GM12878 (cell line): ENCODE measurements at regions not wholly inside any gene's neighbourhood (a gene's known extent, or its start where the extent isn't known, plus 50 kb on each side); places are given as distances from the start of the nearest gene placed in this dataset.

Experiments used
- ATAC-seq: fragments of 200-7000 bp; cut with Tn5 transposase; 3 replicates; pipeline ENCODE4 v1.9.1; 2020; ENCODE audit warnings: mild to moderate bottlenecking, moderate library complexity
- BruUV-seq: library from RNA; stranded (reverse); fragments of 400-500 nt; replicated peaks from 2 replicates; lab custom pipeline; 2021; lab: Mats Ljungman, UMichigan
- CTCF ChIA-PET: fragments of 300-600 bp; sonication (Branson Sonifier 250); formaldehyde crosslinking; extraction: SDS; loops from one replicate; lab custom pipeline; 2021; ENCODE audit warnings: inconsistent platforms; lab: Yijun Ruan, JAX
- POLR2A ChIA-PET: fragments of 350-600 bp; formaldehyde crosslinking; extraction: SDS; loops from one replicate; lab custom pipeline; 2021; ENCODE audit warnings: inconsistent platforms; lab: Charles Lee
- RAD21 ChIA-PET: fragments of 300-600 bp; sonication (Branson Sonifier 250); formaldehyde crosslinking; loops from one replicate; lab custom pipeline; 2023; ENCODE audit warnings: antibody characterized with exemption; ENCODE audit not compliant: unreplicated experiment; lab: Charles Lee
- SMC1A ChIA-PET: fragments of 300-600 bp; sonication (Branson Sonifier 250); formaldehyde crosslinking; loops from one replicate; lab custom pipeline; 2023; ENCODE audit not compliant: unreplicated experiment, uncharacterized antibody; lab: Charles Lee
- DNase-seq: peaks from one replicate; pipeline ENCODE4 v3.0.0-alpha.2; 2011; ENCODE audit warnings: low read depth, low spot score
- FAIRE-seq: peaks from 3 replicates; lab custom pipeline; 2011; peaks lifted over from hg19 to GRCh38; lab: Jason Lieb, UNC
- H2AFZ ChIP-seq: 2 replicates; pipeline ENCODE4 v1.6.0; 2011; ENCODE audit warnings: low read depth, low read length, control low read depth; ENCODE audit not compliant: control insufficient read depth
- H3K27ac ChIP-seq: 2 replicates; pipeline ENCODE4 v1.5.1; 2011; ENCODE audit warnings: control low read depth; ENCODE audit not compliant: control insufficient read depth, insufficient read depth
- H3K27me3 ChIP-seq, 2 experiments: replicated peaks in 1 of 2; 2 replicates each; pipeline versions ENCODE4 v1.6.0 to v1.6.1; 2011; ENCODE audit warnings: low read length in 1 of 2; ENCODE audit not compliant: control insufficient read depth in 2 of 2, insufficient read depth in 2 of 2
- H3K36me3 ChIP-seq, 2 experiments: 2 replicates each; pipeline ENCODE4 v1.5.1; 2011; ENCODE audit warnings: low read length in 1 of 2; ENCODE audit not compliant: control insufficient read depth in 2 of 2, insufficient read depth in 2 of 2
- H3K4me1 ChIP-seq: 2 replicates; pipeline ENCODE4 v1.6.1; 2011; ENCODE audit warnings: mild to moderate bottlenecking, low read length, moderate library complexity, mixed read lengths; ENCODE audit not compliant: control insufficient read depth, insufficient read depth
- H3K4me2 ChIP-seq: 2 replicates; pipeline ENCODE4 v1.6.0; 2011; ENCODE audit warnings: control low read depth; ENCODE audit not compliant: control insufficient read depth, insufficient read depth
- H3K4me3 ChIP-seq: fragments of 200-600 bp; sonication (generic); 2 replicates; pipeline ENCODE4 v1.5.1; 2016
- H3K79me2 ChIP-seq: 2 replicates; pipeline ENCODE4 v1.6.0; 2011; ENCODE audit warnings: low read length; ENCODE audit not compliant: control insufficient read depth, insufficient read depth
- H3K9ac ChIP-seq: 2 replicates; pipeline ENCODE4 v1.8.0; 2011; ENCODE audit warnings: low read length, control low read depth, mixed read lengths; ENCODE audit not compliant: control insufficient read depth, insufficient read depth
- H3K9me3 ChIP-seq: replicated peaks from 3 replicates; pipeline ENCODE4 v1.5.1; 2011; ENCODE audit warnings: mild to moderate bottlenecking, low read length; ENCODE audit not compliant: control insufficient read depth, insufficient read depth
- H4K20me1 ChIP-seq: 2 replicates; pipeline ENCODE4 v1.6.0; 2011; ENCODE audit not compliant: control insufficient read depth, insufficient read depth
- CTCF ChIP-seq, 3 experiments: IDR thresholded peaks in 2 of 3; conservative IDR thresholded peaks in 1 of 3; 2 replicates each; pipeline ENCODE4 v1.5.1; 2011; ENCODE audit warnings: low read depth in 3 of 3, low read length in 3 of 3, mild to moderate bottlenecking in 3 of 3, control low read depth in 2 of 3, moderate library complexity in 2 of 3, inconsistent platforms in 1 of 3, mixed read lengths in 1 of 3; ENCODE audit not compliant: control insufficient read depth in 2 of 3, insufficient read depth in 1 of 3; ENCODE audit errors: extremely low read depth in 1 of 3
- GABPA ChIP-seq: IDR thresholded peaks from 2 replicates; pipeline ENCODE4 v1.6.1; 2014; ENCODE audit warnings: antibody characterized with exemption, low read depth, mild to moderate bottlenecking, inconsistent platforms
- SKIL ChIP-seq: fragments of 450-650 bp; IDR thresholded peaks from 2 replicates; pipeline ENCODE4 v1.6.1; 2017; ENCODE audit warnings: mild to moderate bottlenecking, low read depth, inconsistent platforms; ENCODE audit not compliant: poor library complexity, severe bottlenecking
- SMAD1 ChIP-seq: fragments of 450-650 bp; IDR thresholded peaks from 2 replicates; pipeline ENCODE4 v1.6.1; 2018; ENCODE audit warnings: mild to moderate bottlenecking, low read depth; ENCODE audit not compliant: partially characterized antibody
- SMARCA5 ChIP-seq: fragments of 450-650 bp; IDR thresholded peaks from 2 replicates; pipeline ENCODE4 v1.6.1; 2017; ENCODE audit warnings: mild to moderate bottlenecking
- WGBS: methylation state at CpG from one replicate; pipeline ENCODE4 v1.1.6; 2016; ENCODE audit warnings: low lambda C conversion rate; ENCODE audit not compliant: insufficient replicate concordance, insufficient coverage; ENCODE audit errors: missing lambda C conversion rate; 5-methylcytosine and 5-hydroxymethylcytosine counted together
- in situ Hi-C: fragments of 300-500 bp; cut with MboI; formaldehyde crosslinking; loops from 9 replicates; pipeline ENCODE4 v1.14.3; 2018; ENCODE audit warnings: mixed read lengths
- intact Hi-C: fragments of 100-400 bp; cut with micrococcal nuclease; formaldehyde crosslinking; loops from one replicate; pipeline ENCODE4 v1.14.2; 2022; ENCODE audit not compliant: unreplicated experiment

GRCh38 chr21:41673596-41674335, 93.1 kb downstream of the RIPK4 start:
- Histone ChIP-seq H2AFZ (no peak overlapping the region), H3K36me3 (no peaks in the 10 kb centered on the region), H3K9ac (no peak overlapping the region), H3K27ac (no peak overlapping the region), H3K9me3 (no peaks in the 10 kb centered on the region), H4K20me1 (no peaks in the 10 kb centered on the region), H3K79me2 (no peaks in the 10 kb centered on the region), H3K27me3 (no peaks in the 10 kb centered on the region; a peak in 3 of 4 replicates), H3K4me2 (no peak overlapping the region), H3K4me1 (no peaks in the 10 kb centered on the region), H3K4me3 (no peak overlapping the region)
- intact Hi-C loops, result no loop called here
- SMC1A ChIA-PET, result interaction anchor here (0.6 to 1.5 kb wide), 7 partner anchors 10 to 120 kb away, joined by 3 to 4 read pairs (median 3); no protein-coding TSS in a partner anchor
- in situ Hi-C loops, result no loop called here
- no peak for DNase-seq
- FAIRE-seq, result no peak
- RAD21 ChIA-PET, result interaction anchor here (0.8 to 1.0 kb wide), 2 partner anchors 9 to 57 kb away, joined by 3 to 5 read pairs; no protein-coding TSS in a partner anchor
- no TSS peak for BruUV-seq
- no peak for TF ChIP-seq GABPA
- TF ChIP-seq CTCF (IDR thresholded peaks at IDR 0.05 in 2 of 3, conservative IDR thresholded peaks at IDR 0.05 in 1 of 3; ENCODE audit: control insufficient read depth in 2 of 3, extremely low read depth in 1 of 3, insufficient read depth in 1 of 3, low read depth in 3 of 3, low read length in 3 of 3), result peak in 1 of 3 experiments; percentile 1; a peak in 1 of 6 replicates
- TF ChIP-seq SKIL, result no peak
- no peak for TF ChIP-seq SMAD1
- no peak for TF ChIP-seq SMARCA5
- ATAC-seq, result no peak
- WGBS, result 30% methylated on average over 13 of the region's 13 CpGs
- POLR2A ChIA-PET, result no interaction called here
- CTCF ChIA-PET, result interaction anchor here (0.7 to 2.7 kb wide), 4 partner anchors 18 to 120 kb away, joined by 3 to 11 read pairs (median 5); no protein-coding TSS in a partner anchor
